ENCODE measurements at regions not wholly inside any gene's neighbourhood (a gene's known extent, or its start where the extent isn't known, plus 50 kb on each side); places are given as distances from the start of the nearest gene placed in this dataset.
A peak's percentile ranks its signal among the peaks of the same experiment; 100 is the strongest.

- intact Hi-C loops (cut with DNase I), result no loop called here
- H3K9me3 ChIP-seq, result no peaks in the 10 kb centered on the region
- TF ChIP-seq CTCF (IDR thresholded peaks at IDR 0.05) (no peak), POLR2A (IDR thresholded peaks at IDR 0.05) (no peak)
- no peak for DNase-seq
- no peak overlapping the region for H3K27ac ChIP-seq
- no peaks in the 10 kb centered on the region for H3K36me3 ChIP-seq
- no peaks in the 10 kb centered on the region for H3K27me3 ChIP-seq
- WGBS, 2 donors, result 71 to 73% methylated on average over 5 of the region's 5 CpGs
- H3K4me3 ChIP-seq, result no peak overlapping the region
- H3K4me1 ChIP-seq, result peaks cover 0 to 19% (median 2%) of the 10 kb centered on the region in 3 donors
Measured at GRCh38 chr2:204021290-204022081, 84.9 kb downstream of the ICOS start.

DNA sequence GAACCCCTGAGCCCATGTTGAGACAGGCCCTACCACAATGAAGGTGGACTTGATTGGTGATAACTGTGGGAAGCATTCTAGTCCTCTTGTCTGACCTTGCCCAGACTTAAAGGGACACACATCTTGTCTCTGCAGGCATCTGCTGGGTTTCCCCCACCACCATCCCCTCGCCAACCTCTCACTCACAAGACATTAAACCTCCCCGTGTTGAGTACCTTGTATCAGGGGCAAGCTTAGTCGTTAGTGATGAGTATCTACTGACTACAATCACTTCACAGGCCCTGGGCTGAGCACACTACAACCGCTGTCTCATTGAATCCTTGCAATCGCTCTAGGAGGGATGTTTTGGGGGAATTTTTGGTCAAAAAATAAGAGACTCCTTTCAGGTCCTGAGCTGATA is 86.0 kb downstream of the ICOS start:
- TF ChIP-seq POLR2A (IDR thresholded peaks at IDR 0.05) (no peak), CTCF (IDR thresholded peaks at IDR 0.05) (no peak)
- no peak for DNase-seq
- intact Hi-C loops (cut with DNase I), result no loop called here
- H3K4me3 ChIP-seq, result no peak overlapping the region
- WGBS, 2 donors, result 55 to 65% methylated on average over 5 of the region's 5 CpGs
- peaks cover 0 to 25% (median 2%) of the 10 kb centered on the region in 3 donors for H3K4me1 ChIP-seq
- no peaks in the 10 kb centered on the region for H3K36me3 ChIP-seq
- H3K27ac ChIP-seq, result no peak overlapping the region
- no peaks in the 10 kb centered on the region for H3K27me3 ChIP-seq
- H3K9me3 ChIP-seq, result no peaks in the 10 kb centered on the region

GRCh38 chr2:204023088-204023487 is 86.5 kb downstream of the ICOS start:
- TF ChIP-seq POLR2A (IDR thresholded peaks at IDR 0.05) (no peak), CTCF (IDR thresholded peaks at IDR 0.05) (no peak)
- WGBS, 2 donors, result 80 to 83% methylated on average over 1 of the region's 1 CpG
- H3K9me3 ChIP-seq, result no peaks in the 10 kb centered on the region
- H3K27me3 ChIP-seq, result no peaks in the 10 kb centered on the region
- peaks cover 0 to 25% (median 2%) of the 10 kb centered on the region in 3 donors for H3K4me1 ChIP-seq
- DNase-seq, result no peak
- no peak overlapping the region for H3K4me3 ChIP-seq
- H3K36me3 ChIP-seq, result no peaks in the 10 kb centered on the region
- no peak overlapping the region for H3K27ac ChIP-seq
- intact Hi-C loops (cut with DNase I), result no loop called here

DNA sequence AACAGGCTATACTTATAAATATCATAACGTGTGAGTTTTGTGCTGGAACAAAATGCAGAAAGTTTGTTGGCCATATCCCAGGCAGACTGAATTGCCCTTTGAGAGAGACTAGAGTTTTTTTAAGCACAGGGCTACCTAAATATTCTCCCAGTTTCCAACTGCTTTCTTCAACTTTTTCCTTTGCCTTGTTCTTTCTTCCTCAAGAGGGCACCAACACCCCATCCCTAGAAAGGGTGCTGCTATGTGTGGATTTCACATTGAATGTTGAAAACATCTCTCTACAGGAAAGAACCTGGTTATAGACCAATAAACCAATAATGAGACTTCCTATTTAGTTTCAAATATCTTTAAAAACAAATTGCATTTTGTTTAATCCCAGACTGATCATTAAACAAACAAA is 87.9 kb downstream of the ICOS start:
- 8 to 29% methylated on average over 1 of the region's 1 CpG for WGBS, 2 donors
- DNase-seq, result no peak
- intact Hi-C loops (cut with DNase I), result no loop called here

More for the DNA sequence above, 87.9 kb downstream of the ICOS start:
- TF ChIP-seq CTCF (IDR thresholded peaks at IDR 0.05) (peak; percentile 13 to 67 (median 47)), POLR2A (IDR thresholded peaks at IDR 0.05) (no peak)
- no peak overlapping the region for H3K27ac ChIP-seq
- no peaks in the 10 kb centered on the region for H3K27me3 ChIP-seq
- no peaks in the 10 kb centered on the region for H3K9me3 ChIP-seq
- H3K4me1 ChIP-seq, result peaks cover 0 to 23% (median 2%) of the 10 kb centered on the region in 3 donors
- H3K4me3 ChIP-seq, result no peak overlapping the region
- no peaks in the 10 kb centered on the region for H3K36me3 ChIP-seq
